WI38 (cell line): ENCODE measurements at regions not wholly inside any gene's neighbourhood (a gene's known extent, or its start where the extent isn't known, plus 50 kb on each side); places are given as distances from the start of the nearest gene placed in this dataset.

Source experiments
- H3K4me3 ChIP-seq: 2 replicates; pipeline ENCODE4 v1.5.1; 2011; ENCODE audit warnings: low read depth, mild to moderate bottlenecking, control low read depth, low read length
- CTCF ChIP-seq: IDR thresholded peaks from 2 replicates; pipeline ENCODE4 v1.5.1; 2012; ENCODE audit warnings: low read depth, mild to moderate bottlenecking, control low read depth, low read length

GRCh38 chr16:85472514-85472913, 140.6 kb upstream of the GSE1 start:
- no peak for TF ChIP-seq CTCF

GRCh38 chr16:85473323-85473722, 139.8 kb upstream of the GSE1 start:
- TF ChIP-seq CTCF: no peak
- H3K4me3 ChIP-seq: no peak overlapping the region

More at GRCh38 chr16:85472514-85472913, 140.6 kb upstream of the GSE1 start:
- H3K4me3 ChIP-seq: no peak overlapping the region

- H3K4me3 ChIP-seq: no peak overlapping the region
- TF ChIP-seq CTCF: no peak
Observed at GRCh38 chr16:85473909-85474620, 139.1 kb upstream of the GSE1 start.

- no peak overlapping the region for H3K4me3 ChIP-seq
- no peak for TF ChIP-seq CTCF
Observed at GRCh38 chr16:85474621-85475217, 138.4 kb upstream of the GSE1 start.

- no peak for TF ChIP-seq CTCF
Observed at GRCh38 chr16:85475233-85475632, 137.9 kb upstream of the GSE1 start.

GRCh38 chr16:85475691-85476300, 137.3 kb upstream of the GSE1 start:
- no peak for TF ChIP-seq CTCF

More at GRCh38 chr16:85475233-85475632, 137.9 kb upstream of the GSE1 start:
- H3K4me3 ChIP-seq: no peak overlapping the region

GRCh38 chr16:85476389-85476788, 136.7 kb upstream of the GSE1 start:
- TF ChIP-seq CTCF: no peak

More at GRCh38 chr16:85475691-85476300, 137.3 kb upstream of the GSE1 start:
- no peak overlapping the region for H3K4me3 ChIP-seq

More at GRCh38 chr16:85476389-85476788, 136.7 kb upstream of the GSE1 start:
- no peak overlapping the region for H3K4me3 ChIP-seq
